NCI-H1092 (cell line): ENCODE measurements at regions not wholly inside any gene's neighbourhood (a gene's known extent, or its start where the extent isn't known, plus 50 kb on each side); places are given as distances from the start of the nearest gene placed in this dataset.

ENCODE experiments used
- DNase-seq: peaks from one replicate; lab custom pipeline; 2025; lab: John Stamatoyannopoulos, UW

GRCh38 chr7:106957766-106958165 lies 86.7 kb upstream of the PRKAR2B start:
- no peak for DNase-seq

GRCh38 chr7:106959753-106960152 lies 84.8 kb upstream of the PRKAR2B start:
- DNase-seq, result no peak

GRCh38 chr7:106962751-106963150 lies 81.8 kb upstream of the PRKAR2B start:
- DNase-seq, result no peak

GRCh38 chr7:106964466-106964865 lies 80.0 kb upstream of the PRKAR2B start:
- no peak for DNase-seq

DNA sequence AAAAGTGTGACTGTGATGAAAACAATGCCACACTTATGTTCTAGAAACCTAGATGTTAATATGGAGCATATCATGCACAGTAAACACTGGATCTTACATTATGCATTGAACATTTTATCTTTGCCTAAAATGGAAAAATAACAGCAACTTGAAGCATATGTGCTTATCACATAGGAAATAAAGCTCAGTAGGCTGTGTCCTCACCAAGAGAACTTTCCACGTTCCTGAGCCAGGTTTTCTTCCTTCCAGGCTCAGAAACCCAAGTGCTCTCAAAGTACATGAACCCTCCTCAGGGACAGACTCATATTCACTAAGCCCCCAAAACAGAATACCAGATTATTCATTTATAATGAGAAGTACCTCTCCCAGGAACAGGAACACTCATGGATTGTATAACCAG lies 79.4 kb upstream of the PRKAR2B start:
- DNase-seq, result no peak

- no peak for DNase-seq
Observed at GRCh38 chr7:106966121-106966520, 78.4 kb upstream of the PRKAR2B start.

- no peak for DNase-seq
Observed at GRCh38 chr7:106968160-106968559, 76.3 kb upstream of the PRKAR2B start.

- no peak for DNase-seq
Observed at GRCh38 chr7:106978425-106979420, 65.8 kb upstream of the PRKAR2B start.

GRCh38 chr7:106979551-106980357 lies 64.8 kb upstream of the PRKAR2B start:
- no peak for DNase-seq

GRCh38 chr7:106980358-106980685 lies 64.2 kb upstream of the PRKAR2B start:
- no peak for DNase-seq

DNA sequence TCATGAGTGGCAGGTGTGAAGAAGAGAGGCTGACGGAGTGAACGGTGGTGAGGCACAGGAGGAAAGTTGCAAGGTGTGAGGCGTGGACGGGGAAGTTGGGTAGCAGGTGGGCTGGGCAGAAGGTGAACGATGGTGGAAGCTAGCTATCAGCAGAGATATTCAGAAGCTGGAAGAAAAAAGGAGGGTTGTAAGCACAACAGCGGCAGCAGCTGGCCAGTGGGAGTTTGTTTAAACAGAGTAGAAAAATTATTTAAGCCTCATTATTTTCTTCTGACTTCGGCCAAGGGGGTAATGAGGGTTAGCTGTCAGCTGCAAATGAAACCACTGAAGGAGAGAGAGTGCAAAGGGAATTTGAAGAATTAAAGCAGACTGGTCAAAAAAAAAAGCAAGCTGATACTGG lies 62.1 kb upstream of the PRKAR2B start:
- DNase-seq, result peak; percentile 29

- DNase-seq, result no peak
Observed at GRCh38 chr7:106984034-106984433, 60.5 kb upstream of the PRKAR2B start.

DNA sequence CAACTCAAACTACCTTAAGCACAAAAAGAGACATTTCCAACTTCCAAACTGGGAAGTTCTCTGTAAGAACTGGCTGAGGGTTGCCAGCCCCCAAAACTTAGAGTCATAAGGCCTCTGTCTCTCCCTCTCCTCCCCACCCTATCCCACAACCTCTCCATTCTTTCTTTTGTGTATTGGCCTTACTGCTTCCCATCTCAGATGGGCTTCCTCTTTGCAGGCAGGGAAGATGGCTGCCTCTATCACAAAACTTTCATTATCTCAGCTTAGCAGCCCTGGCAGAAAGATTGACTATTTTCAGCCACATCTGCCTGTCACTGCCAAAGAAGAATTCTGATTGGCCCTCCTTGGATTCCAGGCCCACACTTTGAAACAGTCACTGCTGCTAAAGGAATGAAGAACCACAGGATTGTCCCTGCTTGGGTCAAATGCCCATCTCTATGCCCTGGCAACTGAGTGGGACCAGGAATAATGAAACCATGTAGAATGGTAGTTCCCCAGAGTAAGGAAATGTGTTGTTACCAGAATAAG lies 58.0 kb upstream of the PRKAR2B start:
- no peak for DNase-seq

GRCh38 chr7:106987777-106988176 lies 56.7 kb upstream of the PRKAR2B start:
- DNase-seq, result no peak

DNA sequence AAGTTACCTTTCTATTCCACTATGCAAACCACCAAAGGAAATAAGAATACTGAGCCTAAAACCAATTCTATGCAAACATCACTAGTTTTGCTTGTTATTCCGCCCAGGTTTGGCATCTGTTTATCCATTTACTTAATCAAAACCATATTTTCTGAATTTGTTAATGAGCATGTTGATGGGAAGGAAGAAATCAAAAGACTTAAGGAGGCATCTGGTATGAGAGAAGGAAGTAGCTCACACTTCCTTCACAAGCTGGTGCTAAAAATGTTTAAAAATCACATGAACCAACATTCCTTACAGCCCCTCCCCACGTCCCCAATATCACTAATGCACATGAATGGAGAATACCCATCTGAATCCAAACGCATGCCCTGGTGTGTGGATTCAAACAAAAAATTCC lies 52.0 kb upstream of the PRKAR2B start:
- DNase-seq, result no peak
